NB4 (cell line): ENCODE measurements at regions not wholly inside any gene's neighbourhood (a gene's known extent, or its start where the extent isn't known, plus 50 kb on each side); places are given as distances from the start of the nearest gene placed in this dataset.

Experiments used
- CTCF ChIP-seq: IDR thresholded peaks from one replicate; pipeline ENCODE4 v1.5.1; 2012; ENCODE audit warnings: low read depth, low read length
- POLR2A ChIP-seq: IDR thresholded peaks from 2 replicates; pipeline ENCODE4 v1.6.1; 2011; ENCODE audit warnings: mild to moderate bottlenecking; ENCODE audit not compliant: insufficient read length; ENCODE audit errors: extremely low read depth
- TF ChIP-seq, protein P1 (sequence below): IDR thresholded peaks from 2 replicates; pipeline ENCODE4 v1.6.1; 2011; ENCODE audit warnings: low read depth, low read length

- no peak for TF ChIP-seq CTCF
- TF ChIP-seq POLR2A: no peak
- TF ChIP-seq, protein P1, sequence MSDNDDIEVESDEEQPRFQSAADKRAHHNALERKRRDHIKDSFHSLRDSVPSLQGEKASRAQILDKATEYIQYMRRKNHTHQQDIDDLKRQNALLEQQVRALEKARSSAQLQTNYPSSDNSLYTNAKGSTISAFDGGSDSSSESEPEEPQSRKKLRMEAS: no peak
Observed at GRCh38 chr9:96050861-96051155, 175.3 kb downstream of the ERCC6L2 start.
